ENCODE measurements at regions not wholly inside any gene's neighbourhood (a gene's known extent, or its start where the extent isn't known, plus 50 kb on each side); places are given as distances from the start of the nearest gene placed in this dataset.

GRCh38 chr4:128480945-128481344 is 193.3 kb upstream of the PGRMC2 start:
- DNase-seq (no peak), ATAC-seq (replicated peaks in 1 of 4) (no peak)
- Mint-ChIP-seq H3K27ac (no peak overlapping the region), H3K4me3 (no peak overlapping the region), H3K27me3 (no peaks in the 10 kb centered on the region), H3K9me3 (no peaks in the 10 kb centered on the region), H3K4me1 (no peaks in the 10 kb centered on the region), H3K36me3 (peaks cover 2% of the 10 kb centered on the region)
- Histone ChIP-seq H3K36me3 (ENCODE audit: control insufficient read depth in 2 of 2, extremely low read depth in 1 of 2, insufficient read depth in 1 of 2, low read length in 1 of 2) (no peaks in the 10 kb centered on the region), H3K27me3 (replicated peaks in 1 of 2; ENCODE audit: control insufficient read depth in 2 of 2, extremely low read depth in 1 of 2, insufficient read depth in 2 of 2, low read length in 1 of 2) (no peaks in the 10 kb centered on the region), H3K9me3 (no peaks in the 10 kb centered on the region), H3K27ac (ENCODE audit: low read length) (no peak overlapping the region), H3K4me1 (ENCODE audit: control insufficient read depth in 1 of 2, extremely low read depth in 1 of 2, insufficient read depth in 2 of 2, low read length in 2 of 2) (no peaks in the 10 kb centered on the region), H3K4me3 (ENCODE audit: control insufficient read depth in 1 of 2, extremely low read depth in 1 of 2, low read length in 1 of 2) (no peak overlapping the region)
- no CpG with 5 or more reads among the region's 1 CpG for WGBS (ENCODE audit: insufficient coverage)
- CTCF ChIA-PET: no interaction called here
- POLR2A ChIA-PET: no interaction called here

- Histone ChIP-seq H3K36me3 (ENCODE audit: control insufficient read depth in 2 of 2, extremely low read depth in 1 of 2, insufficient read depth in 1 of 2, low read length in 1 of 2) (no peaks in the 10 kb centered on the region), H3K4me3 (ENCODE audit: control insufficient read depth in 1 of 2, extremely low read depth in 1 of 2, low read length in 1 of 2) (no peak overlapping the region), H3K27me3 (replicated peaks in 1 of 2; ENCODE audit: control insufficient read depth in 2 of 2, extremely low read depth in 1 of 2, insufficient read depth in 2 of 2, low read length in 1 of 2) (no peaks in the 10 kb centered on the region), H3K9me3 (no peaks in the 10 kb centered on the region), H3K4me1 (ENCODE audit: control insufficient read depth in 1 of 2, extremely low read depth in 1 of 2, insufficient read depth in 2 of 2, low read length in 2 of 2) (no peaks in the 10 kb centered on the region), H3K27ac (ENCODE audit: low read length) (no peak overlapping the region)
- Mint-ChIP-seq H3K27ac (no peak overlapping the region), H3K4me3 (no peak overlapping the region), H3K36me3 (peaks cover 3% of the 10 kb centered on the region), H3K4me1 (no peaks in the 10 kb centered on the region), H3K27me3 (no peaks in the 10 kb centered on the region), H3K9me3 (no peaks in the 10 kb centered on the region)
- ChIA-PET POLR2A (interaction anchor here in 1 of 2 donors (0.5 kb wide), 1 partner anchor 21 kb away, joined by 3 read pairs; no protein-coding TSS in a partner anchor), CTCF (interaction anchor here in 1 of 2 donors (0.7 kb wide), 1 partner anchor 9 kb away, joined by 3 read pairs; no protein-coding TSS in a partner anchor)
- ATAC-seq (replicated peaks in 1 of 4) (no peak), DNase-seq (no peak)
- WGBS (ENCODE audit: insufficient coverage): 91% methylated on average over 1 of the region's 4 CpGs
Measured at GRCh38 chr4:128477540-128477939, 189.9 kb upstream of the PGRMC2 start.

DNA sequence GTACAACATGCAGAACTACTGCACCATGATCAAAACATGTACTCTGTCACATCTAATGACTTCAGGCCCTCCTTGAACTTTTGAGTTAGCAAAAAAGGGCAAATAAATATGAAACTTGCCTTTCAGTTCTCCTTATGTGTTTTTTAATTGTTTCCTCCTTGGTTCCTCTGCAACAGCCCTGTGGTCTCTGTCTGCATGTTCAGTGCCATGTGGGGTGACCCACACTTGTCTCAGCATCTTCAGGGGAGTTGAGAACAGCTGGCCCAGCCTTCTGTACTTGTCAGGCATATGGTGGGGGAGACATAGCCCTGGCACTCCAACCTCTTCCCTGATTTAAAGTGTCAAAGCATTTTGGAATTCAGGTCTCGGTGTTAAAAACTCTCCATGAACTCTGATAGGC is 188.0 kb upstream of the PGRMC2 start:
- Mint-ChIP-seq H3K4me3 (no peak overlapping the region), H3K27me3 (no peaks in the 10 kb centered on the region), H3K36me3 (peaks cover 3% of the 10 kb centered on the region), H3K4me1 (no peaks in the 10 kb centered on the region), H3K27ac (no peak overlapping the region), H3K9me3 (no peaks in the 10 kb centered on the region)
- ChIA-PET POLR2A (no interaction called here), CTCF (no interaction called here)
- H3K27me3 ChIP-seq (replicated peaks in 1 of 2; ENCODE audit: control insufficient read depth in 2 of 2, extremely low read depth in 1 of 2, insufficient read depth in 2 of 2, low read length in 1 of 2): no peaks in the 10 kb centered on the region
- no peaks in the 10 kb centered on the region for H3K4me1 ChIP-seq (ENCODE audit: control insufficient read depth in 1 of 2, extremely low read depth in 1 of 2, insufficient read depth in 2 of 2, low read length in 2 of 2)
- H3K4me3 ChIP-seq (ENCODE audit: control insufficient read depth in 1 of 2, extremely low read depth in 1 of 2, low read length in 1 of 2): no peak overlapping the region
- H3K27ac ChIP-seq (ENCODE audit: low read length): no peak overlapping the region
- no peaks in the 10 kb centered on the region for H3K9me3 ChIP-seq
- no peak for DNase-seq
- ATAC-seq (replicated peaks in 1 of 4): no peak
- H3K36me3 ChIP-seq (ENCODE audit: control insufficient read depth in 2 of 2, extremely low read depth in 1 of 2, insufficient read depth in 1 of 2, low read length in 1 of 2): no peaks in the 10 kb centered on the region
- 91% methylated on average over 1 of the region's 1 CpG for WGBS (ENCODE audit: insufficient coverage)

GRCh38 chr4:128471576-128471975 is 184.0 kb upstream of the PGRMC2 start:
- 100% methylated on average over 1 of the region's 2 CpGs for whole genome bisulfite sequencing (ENCODE audit: insufficient coverage)
- no peaks in the 10 kb centered on the region for H3K9me3 Mint-ChIP-seq
- ATAC-seq (replicated peaks in 1 of 4) (no peak), DNase-seq (no peak)
- H3K4me1 ChIP-seq (ENCODE audit: control insufficient read depth in 1 of 2, extremely low read depth in 1 of 2, insufficient read depth in 2 of 2, low read length in 2 of 2): no peaks in the 10 kb centered on the region
- H3K27me3 Mint-ChIP-seq: no peaks in the 10 kb centered on the region
- ChIA-PET CTCF (interaction anchor here in 1 of 2 donors (0.6 kb wide), 1 partner anchor 338 kb away, joined by 3 read pairs; no protein-coding TSS in a partner anchor), POLR2A (interaction anchor here (0.6 kb wide), 2 partner anchors 94 to 95 kb away, joined by 3 read pairs; no protein-coding TSS in a partner anchor)
- H3K36me3 ChIP-seq (ENCODE audit: control insufficient read depth in 2 of 2, extremely low read depth in 1 of 2, insufficient read depth in 1 of 2, low read length in 1 of 2): no peaks in the 10 kb centered on the region
- H3K4me3 ChIP-seq (ENCODE audit: control insufficient read depth in 1 of 2, extremely low read depth in 1 of 2, low read length in 1 of 2): no peak overlapping the region
- peaks cover 7% of the 10 kb centered on the region for H3K36me3 Mint-ChIP-seq
- no peak overlapping the region for H3K27ac Mint-ChIP-seq
- no peaks in the 10 kb centered on the region for H3K9me3 ChIP-seq
- no peak overlapping the region for H3K4me3 Mint-ChIP-seq
- no peaks in the 10 kb centered on the region for H3K4me1 Mint-ChIP-seq
- H3K27me3 ChIP-seq (replicated peaks in 1 of 2; ENCODE audit: control insufficient read depth in 2 of 2, extremely low read depth in 1 of 2, insufficient read depth in 2 of 2, low read length in 1 of 2): no peaks in the 10 kb centered on the region
- no peak overlapping the region for H3K27ac ChIP-seq (ENCODE audit: low read length)

DNA sequence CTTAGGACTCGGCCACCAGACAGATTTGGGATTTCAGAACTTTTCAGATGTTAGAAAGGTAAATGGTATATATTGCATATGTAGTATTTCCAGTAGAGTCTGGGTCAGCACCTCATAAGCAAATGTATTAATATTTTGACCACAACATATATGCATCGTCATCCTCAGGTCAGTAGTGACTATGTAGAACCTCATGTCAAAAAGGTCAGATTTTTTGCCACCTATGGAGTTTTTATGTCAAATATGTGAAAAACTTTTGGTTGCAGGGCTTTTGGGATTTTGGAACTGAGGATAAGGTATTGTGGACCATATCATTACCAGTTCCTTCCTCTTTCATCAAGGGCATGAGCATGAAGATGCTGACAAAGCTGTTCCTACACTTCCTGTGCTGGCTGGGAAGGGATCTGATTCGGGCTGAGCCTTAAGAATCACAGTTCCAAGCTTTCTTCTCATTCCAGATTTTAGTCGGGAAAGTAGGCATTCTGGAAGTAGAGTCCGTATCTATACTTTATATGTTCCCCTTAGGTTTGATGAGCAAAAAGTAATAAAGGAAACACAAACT is 183.0 kb upstream of the PGRMC2 start:
- Mint-ChIP-seq H3K36me3 (peaks cover 7% of the 10 kb centered on the region), H3K4me1 (no peaks in the 10 kb centered on the region), H3K27me3 (no peaks in the 10 kb centered on the region), H3K27ac (no peak overlapping the region), H3K4me3 (no peak overlapping the region), H3K9me3 (no peaks in the 10 kb centered on the region)
- H3K9me3 ChIP-seq: no peaks in the 10 kb centered on the region
- H3K27ac ChIP-seq (ENCODE audit: low read length): no peak overlapping the region
- no peaks in the 10 kb centered on the region for H3K27me3 ChIP-seq (replicated peaks in 1 of 2; ENCODE audit: control insufficient read depth in 2 of 2, extremely low read depth in 1 of 2, insufficient read depth in 2 of 2, low read length in 1 of 2)
- no peak overlapping the region for H3K4me3 ChIP-seq (ENCODE audit: control insufficient read depth in 1 of 2, extremely low read depth in 1 of 2, low read length in 1 of 2)
- no CpG with 5 or more reads among the region's 5 CpGs for WGBS (ENCODE audit: insufficient coverage)
- ChIA-PET CTCF (interaction anchor here in 1 of 2 donors (0.6 kb wide), 1 partner anchor 412 kb away, joined by 3 read pairs; no protein-coding TSS in a partner anchor), POLR2A (no interaction called here)
- H3K4me1 ChIP-seq (ENCODE audit: control insufficient read depth in 1 of 2, extremely low read depth in 1 of 2, insufficient read depth in 2 of 2, low read length in 2 of 2): no peaks in the 10 kb centered on the region
- ATAC-seq (replicated peaks in 1 of 4) (no peak), DNase-seq (no peak)
- H3K36me3 ChIP-seq (ENCODE audit: control insufficient read depth in 2 of 2, extremely low read depth in 1 of 2, insufficient read depth in 1 of 2, low read length in 1 of 2): no peaks in the 10 kb centered on the region

- H3K4me3 ChIP-seq (ENCODE audit: control insufficient read depth in 1 of 2, extremely low read depth in 1 of 2, low read length in 1 of 2): no peak overlapping the region
- no peak for DNase-seq
- ChIA-PET POLR2A (interaction anchor here in 1 of 2 donors (0.6 kb wide), 1 partner anchor 14 kb away, joined by 6 read pairs; no protein-coding TSS in a partner anchor), CTCF (interaction anchor here in 1 of 2 donors (0.5 to 0.6 kb wide), 2 partner anchors 10 to 14 kb away, joined by 3 read pairs; no protein-coding TSS in a partner anchor)
- H3K9me3 ChIP-seq: no peaks in the 10 kb centered on the region
- no peaks in the 10 kb centered on the region for H3K4me1 ChIP-seq (ENCODE audit: control insufficient read depth in 1 of 2, extremely low read depth in 1 of 2, insufficient read depth in 2 of 2, low read length in 2 of 2)
- Mint-ChIP-seq H3K9me3 (no peaks in the 10 kb centered on the region), H3K27me3 (no peaks in the 10 kb centered on the region), H3K36me3 (peaks cover 4% of the 10 kb centered on the region), H3K27ac (no peak overlapping the region), H3K4me3 (no peak overlapping the region), H3K4me1 (no peaks in the 10 kb centered on the region)
- no peak overlapping the region for H3K27ac ChIP-seq (ENCODE audit: low read length)
- no peaks in the 10 kb centered on the region for H3K36me3 ChIP-seq (ENCODE audit: control insufficient read depth in 2 of 2, extremely low read depth in 1 of 2, insufficient read depth in 1 of 2, low read length in 1 of 2)
- WGBS (ENCODE audit: insufficient coverage): 71% methylated on average over 4 of the region's 6 CpGs
- ATAC-seq (replicated peaks in 1 of 4): no peak
- H3K27me3 ChIP-seq (replicated peaks in 1 of 2; ENCODE audit: control insufficient read depth in 2 of 2, extremely low read depth in 1 of 2, insufficient read depth in 2 of 2, low read length in 1 of 2): no peaks in the 10 kb centered on the region
Measured at GRCh38 chr4:128468123-128468989, 180.7 kb upstream of the PGRMC2 start.

Measured in T-cell (primary cell).